K562 (cell line): ENCODE measurements at regions not wholly inside any gene's neighbourhood (a gene's known extent, or its start where the extent isn't known, plus 50 kb on each side); places are given as distances from the start of the nearest gene placed in this dataset.

ENCODE experiments used
- ATAC-seq: fragments of 200-7000 bp; cut with Tn5 transposase; 3 replicates; pipeline ENCODE4 v1.9.1; 2020; ENCODE audit warnings: moderate library complexity
- BruUV-seq: library from RNA; stranded (reverse); fragments of 400-500 nt; replicated peaks from 2 replicates; lab custom pipeline; 2021; lab: Mats Ljungman, UMichigan
- CTCF ChIA-PET: fragments of 300-600 bp; formaldehyde crosslinking; extraction: SDS; loops from one replicate; lab custom pipeline; 2021; ENCODE audit warnings: low intra/inter-chr PET ratio; lab: Yijun Ruan, JAX
- POLR2A ChIA-PET: fragments of 300-600, 350-650 bp; sonication (Branson Sonifier 250); formaldehyde crosslinking; extraction: SDS; loops from one replicate; lab custom pipeline; 2021; ENCODE audit warnings: antibody characterized with exemption, inconsistent platforms; lab: Yijun Ruan, JAX
- DNase-seq, 4 experiments: peaks; one replicate each; pipeline versions ENCODE4 v3.0.0 to v3.0.0-alpha.2; 2011 to 2018; ENCODE audit warnings: low spot score in 3 of 4, mixed read lengths in 3 of 4; ENCODE audit errors: extremely low read depth in 1 of 4
- FAIRE-seq: peaks from 2 replicates; lab custom pipeline; 2011; peaks lifted over from hg19 to GRCh38; lab: Jason Lieb, UNC
- H2AFZ ChIP-seq: 2 replicates; pipeline ENCODE4 v1.6.0; 2011; ENCODE audit warnings: low read depth, low read length, control low read depth, inconsistent platforms
- H3K27ac ChIP-seq: fragments of 200-600 bp; 3 replicates; pipeline ENCODE4 v1.8.0; 2011; ENCODE audit warnings: low read depth, mild to moderate bottlenecking, control low read depth, inconsistent platforms, low read length, moderate library complexity, mixed read lengths; ENCODE audit errors: extremely low read depth
- H3K27me3 ChIP-seq, 2 experiments: fragments of 300-600 bp in 1 of 2; 2 replicates in 1 of 2; 3 replicates in 1 of 2; pipeline versions ENCODE4 v1.6.0 to v1.8.0; 2011; ENCODE audit warnings: inconsistent platforms in 2 of 2, low read length in 2 of 2, mild to moderate bottlenecking in 1 of 2, mixed read lengths in 1 of 2, moderate library complexity in 1 of 2; ENCODE audit not compliant: control insufficient read depth in 2 of 2, insufficient read depth in 2 of 2
- H3K36me3 ChIP-seq: fragments of 300-600 bp; 3 replicates; pipeline ENCODE4 v1.8.0; 2011; ENCODE audit warnings: mild to moderate bottlenecking, low read length, inconsistent platforms; ENCODE audit not compliant: control insufficient read depth, insufficient read depth
- H3K4me1 ChIP-seq, 2 experiments: fragments of 200-600 bp in 1 of 2; replicated peaks in 1 of 2; 2 replicates in 1 of 2; 3 replicates in 1 of 2; pipeline versions ENCODE4 v1.5.1 to v1.8.0; 2011; ENCODE audit warnings: inconsistent platforms in 2 of 2, low read length in 2 of 2, mild to moderate bottlenecking in 1 of 2, mixed read lengths in 1 of 2, moderate library complexity in 1 of 2; ENCODE audit not compliant: control insufficient read depth in 2 of 2, insufficient read depth in 2 of 2
- H3K4me2 ChIP-seq: 2 replicates; pipeline ENCODE4 v1.6.1; 2011; ENCODE audit warnings: low read length, control low read depth, inconsistent platforms, mixed read lengths; ENCODE audit not compliant: insufficient read depth
- H3K4me3 ChIP-seq: fragments of 200-600 bp; sonication (generic), shearing (Covaris generic); 2 replicates; pipeline ENCODE4 v1.5.1; 2016; ENCODE audit warnings: control low read depth, inconsistent platforms
- H3K79me2 ChIP-seq: fragments of 200-600 bp; 3 replicates; pipeline ENCODE4 v1.8.0; 2011; ENCODE audit warnings: low read length, inconsistent platforms; ENCODE audit not compliant: control insufficient read depth, insufficient read depth
- H3K9ac ChIP-seq, 2 experiments: 2 replicates each; pipeline versions ENCODE4 v1.6.0 to v1.6.1; 2011; ENCODE audit warnings: low read depth in 2 of 2, low read length in 2 of 2, control low read depth in 1 of 2, inconsistent platforms in 1 of 2, mild to moderate bottlenecking in 1 of 2, mixed read lengths in 1 of 2; ENCODE audit not compliant: insufficient read depth in 1 of 2
- H3K9me1 ChIP-seq: one replicate; pipeline ENCODE4 v1.6.0; 2011; ENCODE audit warnings: inconsistent platforms, mild to moderate bottlenecking, low read length, moderate library complexity; ENCODE audit not compliant: control insufficient read depth, insufficient read depth
- H3K9me3 ChIP-seq: replicated peaks from 2 replicates; pipeline ENCODE4 v1.5.1; 2011; ENCODE audit warnings: low read depth, low read length, inconsistent platforms; ENCODE audit not compliant: control insufficient read depth, insufficient read depth
- H4K20me1 ChIP-seq: replicated peaks from 2 replicates; pipeline ENCODE4 v1.6.1; 2011; ENCODE audit warnings: low read length, inconsistent platforms, mixed read lengths; ENCODE audit not compliant: control insufficient read depth, insufficient read depth
- CTCF ChIP-seq, 3 experiments: IDR thresholded peaks in 2 of 3; conservative IDR thresholded peaks in 1 of 3; 2 replicates each; pipeline ENCODE4 v1.5.1; 2011 to 2012; ENCODE audit warnings: low read length in 3 of 3, mild to moderate bottlenecking in 3 of 3, control low read depth in 2 of 3, improper control_type of control experiment in 1 of 3, inconsistent platforms in 1 of 3, low read depth in 1 of 3, mixed read lengths in 1 of 3, moderate library complexity in 1 of 3; ENCODE audit not compliant: insufficient read depth in 2 of 3
- TFAM ChIP-seq: fragments of 250-450 bp; sonication (Bioruptor Pico); conservative IDR thresholded peaks from 2 replicates; pipeline ENCODE4 v1.5.0; 2021; ENCODE audit warnings: mild to moderate bottlenecking, moderate library complexity
- WGBS: fragments of 100-300 bp; shearing (Covaris generic); methylation state at CpG from one replicate; pipeline ENCODE4 v1.1.6; 2016; ENCODE audit warnings: low coverage, mixed read lengths; ENCODE audit not compliant: insufficient coverage; ENCODE audit errors: missing lambda C conversion rate; 5-methylcytosine and 5-hydroxymethylcytosine counted together
- in situ Hi-C: fragments of 300-500 bp; cut with MboI; formaldehyde crosslinking; loops from 4 replicates; pipeline ENCODE4 v1.15.0; 2018; ENCODE audit warnings: inconsistent platforms, mixed read lengths
- intact Hi-C: fragments of 100-400 bp; cut with micrococcal nuclease; formaldehyde crosslinking; loops from 2 replicates; pipeline ENCODE4 v1.14.2; 2022

DNA sequence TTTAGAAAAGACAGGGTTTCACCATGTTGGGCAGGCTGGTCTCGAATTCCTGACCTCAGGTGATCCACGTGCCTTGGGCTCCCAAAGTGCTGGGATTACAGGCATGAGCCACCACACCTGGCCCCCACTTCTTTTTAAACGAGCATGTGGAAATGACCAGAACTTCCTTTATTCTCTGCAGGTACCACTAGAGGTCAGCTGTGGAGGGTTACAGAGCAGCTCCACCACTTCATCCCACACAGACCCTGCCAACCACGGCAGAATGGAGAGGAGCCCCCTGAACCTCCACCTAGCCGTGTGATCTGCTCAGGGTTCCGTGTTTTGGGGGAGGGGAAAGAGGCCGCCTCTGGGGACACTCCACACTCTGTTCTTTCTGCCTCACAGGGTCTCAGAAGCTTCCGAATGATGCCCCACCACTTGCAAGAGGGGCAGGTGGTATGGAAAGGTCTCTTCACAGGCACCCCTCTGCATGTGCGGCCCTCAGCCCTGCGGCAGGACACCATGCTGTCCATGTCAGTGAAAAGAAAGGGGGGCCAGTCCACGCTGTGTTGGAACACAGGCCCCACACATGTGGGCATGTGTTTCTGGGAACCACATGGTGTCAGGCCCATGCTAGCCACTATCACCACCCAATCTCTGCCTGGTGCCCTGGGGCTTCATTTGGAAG, 465.0 kb downstream of the TSHZ3 start:
- POLR2A ChIA-PET, result interaction anchor here (0.6 kb wide), 1 partner anchor 13 kb away, joined by 4 read pairs; no protein-coding TSS in a partner anchor
- CTCF ChIA-PET, result no interaction called here

More for the DNA sequence above, 465.0 kb downstream of the TSHZ3 start:
- no peaks in the 10 kb centered on the region for H3K79me2 ChIP-seq
- TF ChIP-seq TFAM (no peak), CTCF (IDR thresholded peaks at IDR 0.05 in 2 of 3, conservative IDR thresholded peaks at IDR 0.05 in 1 of 3; ENCODE audit: insufficient read depth in 2 of 3, low read depth in 1 of 3, low read length in 3 of 3) (peak in 1 of 3 experiments; percentile 30; a peak in 1 of 6 replicates)
- in situ Hi-C loops, result no loop called here
- H2AFZ ChIP-seq, result no peak overlapping the region
- FAIRE-seq (no peak), ATAC-seq (no peak), DNase-seq (no peak)
- no peaks in the 10 kb centered on the region for H3K4me1 ChIP-seq
- intact Hi-C loops, result no loop called here
- H3K4me2 ChIP-seq, result no peak overlapping the region
- H3K27me3 ChIP-seq, result no peaks in the 10 kb centered on the region; a peak in 1 of 5 replicates
- no peak overlapping the region for H3K9ac ChIP-seq
- no peaks in the 10 kb centered on the region for H4K20me1 ChIP-seq
- H3K9me3 ChIP-seq, result no peaks in the 10 kb centered on the region
- no TSS peak for BruUV-seq
- H3K27ac ChIP-seq, result no peak overlapping the region
- H3K36me3 ChIP-seq, result no peaks in the 10 kb centered on the region
- no peak overlapping the region for H3K4me3 ChIP-seq
- 1% methylated on average over 11 of the region's 11 CpGs for WGBS
- H3K9me1 ChIP-seq, result no peaks in the 10 kb centered on the region
